HG02588 (cell line): ENCODE measurements at regions not wholly inside any gene's neighbourhood (a gene's known extent, or its start where the extent isn't known, plus 50 kb on each side); places are given as distances from the start of the nearest gene placed in this dataset.
"Not testable (repeated sequence)": the region's sequence is repeated elsewhere in the genome, so short reads cannot be mapped to it uniquely, and the experiment has no call there.

Experiments
- ATAC-seq: cut with Tn5 transposase; IDR thresholded peaks from one replicate; pipeline ENCODE4 v1.9.1; 2021; ENCODE audit warnings: mild to moderate bottlenecking, moderate library complexity; ENCODE audit not compliant: unreplicated experiment

GRCh38 chr4:144799486-144799885 is 153.5 kb downstream of the HHIP start:
- ATAC-seq = no peak

- ATAC-seq = no peak
Measured at GRCh38 chr4:144801731-144802130, 155.8 kb downstream of the HHIP start.

- ATAC-seq = no peak
Measured at GRCh38 chr4:144808034-144808433, 162.1 kb downstream of the HHIP start.

- no peak for ATAC-seq
Measured at GRCh38 chr4:144809056-144809640, 163.2 kb downstream of the HHIP start.

GRCh38 chr4:144816668-144817067 is 170.7 kb downstream of the HHIP start:
- no peak for ATAC-seq

- no peak for ATAC-seq
Measured at GRCh38 chr4:144817081-144817480, 171.1 kb downstream of the HHIP start.

GRCh38 chr4:144818136-144818535 is 172.2 kb downstream of the HHIP start:
- ATAC-seq = no peak

- no peak for ATAC-seq
Measured at GRCh38 chr4:144819591-144819990, 173.6 kb downstream of the HHIP start.

GRCh38 chr4:144820011-144820727 is 174.2 kb downstream of the HHIP start:
- no peak for ATAC-seq

- no peak for ATAC-seq
Measured at GRCh38 chr4:144820728-144821085, 174.8 kb downstream of the HHIP start.

- no peak for ATAC-seq
Measured at GRCh38 chr4:144831971-144832370, 186.0 kb downstream of the HHIP start.

- ATAC-seq = no peak
Measured at GRCh38 chr4:144845411-144845810, 199.5 kb downstream of the HHIP start.

- no peak for ATAC-seq
Measured at GRCh38 chr4:144851948-144852347, 206.0 kb downstream of the HHIP start.

GRCh38 chr4:144861471-144861870 is 215.5 kb downstream of the HHIP start:
- no peak for ATAC-seq

- no peak for ATAC-seq
Measured at GRCh38 chr4:144862210-144862609, 216.3 kb downstream of the HHIP start.

GRCh38 chr4:144864891-144865290 is 218.9 kb downstream of the HHIP start:
- ATAC-seq = not testable (repeated sequence)

- no peak for ATAC-seq
Measured at GRCh38 chr4:144868309-144868708, 222.4 kb downstream of the HHIP start.

GRCh38 chr4:144872508-144873225 is 225.3 kb downstream of the ANAPC10 start:
- no peak for ATAC-seq

- no peak for ATAC-seq
Measured at GRCh38 chr4:144873226-144873990, 224.6 kb downstream of the ANAPC10 start.

GRCh38 chr4:144894573-144894972 is 203.4 kb downstream of the ANAPC10 start:
- ATAC-seq = no peak

- ATAC-seq = no peak
Measured at GRCh38 chr4:144899393-144899792, 198.6 kb downstream of the ANAPC10 start.
